Neuron (in vitro differentiated cells): ENCODE measurements at regions not wholly inside any gene's neighbourhood (a gene's known extent, or its start where the extent isn't known, plus 50 kb on each side); places are given as distances from the start of the nearest gene placed in this dataset.

Source experiments
- H2AFZ ChIP-seq: one replicate; pipeline ENCODE4 v1.6.1; 2013; ENCODE audit warnings: low read depth, mild to moderate bottlenecking, inconsistent platforms, low read length, moderate library complexity
- H3K27me3 ChIP-seq: one replicate; pipeline ENCODE4 v1.6.1; 2013; ENCODE audit warnings: low read length; ENCODE audit not compliant: insufficient read depth
- H3K36me3 ChIP-seq: one replicate; pipeline ENCODE4 v1.6.1; 2013; ENCODE audit warnings: low read length; ENCODE audit not compliant: insufficient read depth
- H3K4me1 ChIP-seq: one replicate; pipeline ENCODE4 v1.6.1; 2013; ENCODE audit warnings: low read length; ENCODE audit not compliant: insufficient read depth
- H3K4me3 ChIP-seq: 2 replicates; pipeline ENCODE4 v1.5.1; 2013; ENCODE audit warnings: mild to moderate bottlenecking, low read length, moderate library complexity
- H3K9me3 ChIP-seq: one replicate; pipeline ENCODE4 v1.6.1; 2013; ENCODE audit warnings: low read length

DNA sequence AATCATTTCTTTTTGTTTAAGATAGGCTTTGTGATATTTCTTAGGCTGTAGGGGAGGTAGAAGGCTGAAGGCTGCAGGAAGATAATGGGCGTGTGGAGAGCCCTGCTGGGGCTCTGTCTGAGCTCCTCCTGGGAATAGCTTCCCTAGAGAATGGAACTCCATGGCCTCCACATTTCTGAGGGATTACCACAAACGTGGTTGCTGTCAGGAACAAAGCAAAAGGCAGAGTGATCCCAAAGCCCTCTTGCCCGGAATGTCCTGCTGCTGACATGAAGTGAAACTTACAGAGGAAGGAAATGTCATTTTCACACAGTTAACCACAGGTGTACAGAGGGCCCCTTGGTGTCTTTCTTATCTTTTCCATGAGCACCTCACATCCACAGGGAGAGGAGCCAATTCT, 89.3 kb downstream of the DDIT4L start:
- Histone ChIP-seq H3K36me3 (no peaks in the 10 kb centered on the region), H2AFZ (no peak overlapping the region), H3K27me3 (no peaks in the 10 kb centered on the region), H3K9me3 (no peaks in the 10 kb centered on the region), H3K4me3 (no peak overlapping the region), H3K4me1 (peaks cover 5% of the 10 kb centered on the region)

GRCh38 chr4:100099746-100100145, 90.5 kb downstream of the DDIT4L start:
- Histone ChIP-seq H3K4me1 (peaks cover 5% of the 10 kb centered on the region), H3K9me3 (no peaks in the 10 kb centered on the region), H3K27me3 (no peaks in the 10 kb centered on the region), H3K36me3 (no peaks in the 10 kb centered on the region), H2AFZ (no peak overlapping the region), H3K4me3 (no peak overlapping the region)

GRCh38 chr4:100098681-100099080, 91.6 kb downstream of the DDIT4L start:
- H3K4me3 ChIP-seq, result no peak overlapping the region
- no peak overlapping the region for H2AFZ ChIP-seq
- no peaks in the 10 kb centered on the region for H3K9me3 ChIP-seq
- H3K27me3 ChIP-seq, result no peaks in the 10 kb centered on the region
- peaks cover 5% of the 10 kb centered on the region for H3K4me1 ChIP-seq
- no peaks in the 10 kb centered on the region for H3K36me3 ChIP-seq

GRCh38 chr4:100098011-100098545, 92.2 kb downstream of the DDIT4L start:
- peaks cover 5% of the 10 kb centered on the region for H3K4me1 ChIP-seq
- no peaks in the 10 kb centered on the region for H3K36me3 ChIP-seq

DNA sequence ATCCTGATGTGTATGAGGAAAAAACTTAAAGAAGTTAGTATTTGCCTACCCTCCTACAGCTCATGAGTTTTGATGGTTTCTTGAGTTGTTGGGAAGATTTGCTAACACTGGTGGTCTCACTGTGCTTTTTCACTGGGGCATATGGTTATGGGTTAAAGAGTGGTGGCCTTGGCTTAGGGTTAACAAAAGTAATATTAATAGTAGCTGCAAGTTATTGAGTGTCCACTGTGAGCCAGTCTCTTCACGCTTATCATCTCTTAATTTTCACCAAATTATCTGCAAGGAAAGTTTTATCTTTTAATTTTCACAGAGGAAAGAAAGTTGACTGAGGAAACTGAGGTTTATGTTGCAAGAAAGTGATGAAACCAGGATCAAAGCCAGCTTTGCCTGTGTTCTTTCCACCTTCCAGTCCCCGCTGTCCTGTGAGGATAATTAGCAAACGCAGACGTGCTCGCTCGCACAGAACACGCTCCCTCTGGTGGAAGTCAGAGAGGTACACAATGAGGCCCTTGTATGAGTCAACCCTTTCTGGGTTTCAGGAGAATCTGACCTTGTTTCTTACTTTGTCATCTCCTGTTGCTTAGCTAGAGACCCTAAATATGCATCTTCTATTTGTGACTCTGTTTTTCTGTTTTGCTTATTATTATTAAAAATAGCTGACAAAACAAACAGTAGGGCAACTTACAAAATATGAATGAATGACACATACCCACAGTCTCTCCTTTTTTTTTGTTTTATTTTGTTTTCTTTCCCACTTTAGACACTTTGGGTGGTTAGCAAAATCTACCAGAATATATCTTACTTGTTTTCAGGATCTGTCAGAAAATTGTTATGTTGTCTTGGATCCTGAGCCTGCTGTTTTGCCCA, 94.3 kb downstream of the DDIT4L start:
- Histone ChIP-seq H3K4me3 (no peak overlapping the region), H3K9me3 (no peaks in the 10 kb centered on the region), H3K36me3 (no peaks in the 10 kb centered on the region), H3K27me3 (no peaks in the 10 kb centered on the region), H3K4me1 (peaks cover 2% of the 10 kb centered on the region), H2AFZ (no peak overlapping the region)

More at GRCh38 chr4:100098011-100098545, 92.2 kb downstream of the DDIT4L start:
- no peaks in the 10 kb centered on the region for H3K27me3 ChIP-seq
- H3K9me3 ChIP-seq, result no peaks in the 10 kb centered on the region
- no peak overlapping the region for H2AFZ ChIP-seq
- no peak overlapping the region for H3K4me3 ChIP-seq

- no peaks in the 10 kb centered on the region for H3K27me3 ChIP-seq
- no peaks in the 10 kb centered on the region for H3K9me3 ChIP-seq
- H3K4me3 ChIP-seq, result no peak overlapping the region
- no peaks in the 10 kb centered on the region for H3K36me3 ChIP-seq
- no peaks in the 10 kb centered on the region for H3K4me1 ChIP-seq
- H2AFZ ChIP-seq, result peak overlapping the region; percentile 12
These were observed 97.0 kb downstream of the DDIT4L start for GRCh38 chr4:100093091-100093866.

DNA sequence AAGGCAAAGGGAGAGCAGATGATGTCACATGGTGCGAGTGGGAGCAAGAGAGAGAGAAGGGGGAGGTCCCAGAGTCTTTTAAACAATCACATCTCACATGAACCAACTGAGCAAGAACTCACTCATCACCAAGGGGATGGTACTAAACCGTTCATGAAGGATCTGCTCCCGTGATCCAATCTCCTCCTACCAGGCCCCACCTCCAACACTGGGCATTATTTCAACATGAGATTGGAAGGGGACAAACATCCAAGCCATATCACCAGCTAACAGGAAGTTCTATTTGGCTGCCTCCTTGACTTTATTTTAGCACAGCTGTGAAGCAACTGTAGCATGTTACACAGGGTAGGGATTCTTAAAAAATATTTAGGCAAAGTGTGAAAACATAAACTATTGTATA, 102.5 kb downstream of the DDIT4L start:
- Histone ChIP-seq H2AFZ (no peak overlapping the region), H3K9me3 (no peaks in the 10 kb centered on the region), H3K36me3 (no peaks in the 10 kb centered on the region), H3K27me3 (no peaks in the 10 kb centered on the region), H3K4me1 (no peaks in the 10 kb centered on the region), H3K4me3 (no peak overlapping the region)

- H3K36me3 ChIP-seq, result no peaks in the 10 kb centered on the region
- no peaks in the 10 kb centered on the region for H3K4me1 ChIP-seq
- no peak overlapping the region for H3K4me3 ChIP-seq
- H3K9me3 ChIP-seq, result no peaks in the 10 kb centered on the region
- H3K27me3 ChIP-seq, result no peaks in the 10 kb centered on the region
- H2AFZ ChIP-seq, result no peak overlapping the region
These were observed 103.4 kb downstream of the DDIT4L start for GRCh38 chr4:100086766-100087431.

GRCh38 chr4:100084892-100085291, 105.4 kb downstream of the DDIT4L start:
- H3K4me3 ChIP-seq, result no peak overlapping the region

DNA sequence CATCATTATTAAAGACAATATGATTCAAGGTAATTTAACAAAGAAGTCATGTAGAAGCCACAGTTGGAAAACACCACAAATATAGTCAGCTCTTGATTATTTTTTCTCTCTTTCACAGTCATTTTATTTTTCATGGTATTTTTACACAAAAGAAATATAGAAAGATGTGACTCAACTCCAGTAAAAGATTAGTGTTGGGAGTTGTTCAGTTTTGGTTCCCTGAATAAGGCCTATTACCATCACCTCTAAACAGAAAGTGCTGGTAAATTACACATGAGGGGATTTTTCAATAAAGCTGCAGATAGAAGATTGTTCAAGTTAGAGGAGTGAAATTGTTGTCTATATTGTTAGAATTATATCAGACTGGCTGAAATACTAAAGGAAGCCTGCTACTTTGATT, 107.0 kb downstream of the DDIT4L start:
- H3K4me1 ChIP-seq, result no peaks in the 10 kb centered on the region
- no peak overlapping the region for H3K4me3 ChIP-seq
- H3K9me3 ChIP-seq, result no peaks in the 10 kb centered on the region
- H3K36me3 ChIP-seq, result no peaks in the 10 kb centered on the region
- no peak overlapping the region for H2AFZ ChIP-seq
- no peaks in the 10 kb centered on the region for H3K27me3 ChIP-seq

More at GRCh38 chr4:100084892-100085291, 105.4 kb downstream of the DDIT4L start:
- Histone ChIP-seq H3K9me3 (no peaks in the 10 kb centered on the region), H3K4me1 (no peaks in the 10 kb centered on the region), H2AFZ (no peak overlapping the region), H3K36me3 (no peaks in the 10 kb centered on the region), H3K27me3 (no peaks in the 10 kb centered on the region)

GRCh38 chr4:100082852-100083251, 107.4 kb downstream of the DDIT4L start:
- Histone ChIP-seq H3K36me3 (no peaks in the 10 kb centered on the region), H2AFZ (no peak overlapping the region), H3K4me1 (no peaks in the 10 kb centered on the region), H3K4me3 (no peak overlapping the region), H3K9me3 (no peaks in the 10 kb centered on the region), H3K27me3 (no peaks in the 10 kb centered on the region)

- Histone ChIP-seq H3K27me3 (no peaks in the 10 kb centered on the region), H3K36me3 (no peaks in the 10 kb centered on the region), H3K4me3 (no peak overlapping the region), H3K9me3 (no peaks in the 10 kb centered on the region), H2AFZ (no peak overlapping the region), H3K4me1 (no peaks in the 10 kb centered on the region)
These were observed 108.8 kb downstream of the DDIT4L start for GRCh38 chr4:100081491-100081890.

- Histone ChIP-seq H2AFZ (no peak overlapping the region), H3K4me1 (no peaks in the 10 kb centered on the region), H3K27me3 (no peaks in the 10 kb centered on the region), H3K9me3 (no peaks in the 10 kb centered on the region), H3K36me3 (no peaks in the 10 kb centered on the region), H3K4me3 (no peak overlapping the region)
These were observed 111.0 kb downstream of the DDIT4L start for GRCh38 chr4:100079264-100079663.
